ENCODE measurements at regions not wholly inside any gene's neighbourhood (a gene's known extent, or its start where the extent isn't known, plus 50 kb on each side); places are given as distances from the start of the nearest gene placed in this dataset.
A peak's percentile ranks its signal among the peaks of the same experiment; 100 is the strongest.

DNA sequence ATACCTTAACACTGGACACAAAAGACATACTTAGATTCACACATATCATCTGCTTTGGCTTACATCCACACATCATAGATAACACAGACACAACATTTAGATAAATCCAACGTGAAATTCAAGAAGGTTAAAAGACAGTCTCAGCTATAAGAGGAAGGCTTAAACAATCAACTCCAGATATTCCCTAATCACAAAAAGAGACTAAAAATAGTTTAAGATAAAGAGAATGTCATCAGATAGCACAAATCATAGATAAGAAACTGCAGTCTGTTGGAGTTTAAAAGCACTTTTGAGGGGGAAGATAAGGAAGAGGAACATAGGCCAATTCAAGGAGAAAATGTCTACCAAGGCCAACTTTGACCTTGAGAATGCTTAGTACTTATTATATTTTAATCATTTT lies 504.8 kb downstream of the JRKL start:
- peak; percentile 43 for DNase-seq (ENCODE audit: low spot score)

DNA sequence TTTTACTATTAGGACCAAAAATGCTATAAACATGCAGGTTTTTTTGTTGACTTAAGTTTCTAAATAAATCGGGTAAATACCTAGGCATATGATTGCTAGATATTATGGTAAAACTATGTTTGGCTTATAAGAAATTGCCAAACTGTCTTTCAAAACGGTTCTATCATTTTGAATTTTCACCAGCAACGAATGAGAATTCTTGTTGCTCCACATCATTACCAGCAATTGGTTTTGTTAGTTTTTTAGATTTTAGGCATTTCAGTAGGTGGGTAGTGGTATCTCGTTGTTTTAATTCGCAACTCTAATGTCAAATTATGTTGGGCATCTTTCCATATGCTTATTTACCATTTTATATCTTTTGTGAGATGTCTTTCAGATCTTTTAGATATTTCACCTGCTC lies 510.2 kb downstream of the JRKL start:
- no peak for DNase-seq (ENCODE audit: low spot score)

DNA sequence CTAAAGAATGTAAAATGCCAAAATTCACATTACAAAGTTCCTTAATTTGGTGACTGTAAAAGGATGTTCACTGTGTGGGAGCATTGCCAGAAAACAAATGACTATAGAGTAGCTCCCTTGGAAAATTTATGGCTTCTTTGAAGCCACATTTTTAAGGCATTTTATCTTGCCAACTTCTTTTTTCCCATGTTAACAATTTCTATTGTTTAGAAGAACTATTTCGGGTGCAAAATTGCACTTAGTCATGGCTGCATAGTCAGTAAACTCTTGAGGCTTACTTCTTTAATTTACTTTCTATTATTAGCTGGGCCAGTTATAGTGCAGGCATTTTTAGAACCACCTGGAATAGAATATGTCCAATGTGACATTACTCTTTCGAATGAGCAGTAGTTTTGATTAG lies 515.3 kb downstream of the JRKL start:
- no peak for DNase-seq (ENCODE audit: low spot score)

DNA sequence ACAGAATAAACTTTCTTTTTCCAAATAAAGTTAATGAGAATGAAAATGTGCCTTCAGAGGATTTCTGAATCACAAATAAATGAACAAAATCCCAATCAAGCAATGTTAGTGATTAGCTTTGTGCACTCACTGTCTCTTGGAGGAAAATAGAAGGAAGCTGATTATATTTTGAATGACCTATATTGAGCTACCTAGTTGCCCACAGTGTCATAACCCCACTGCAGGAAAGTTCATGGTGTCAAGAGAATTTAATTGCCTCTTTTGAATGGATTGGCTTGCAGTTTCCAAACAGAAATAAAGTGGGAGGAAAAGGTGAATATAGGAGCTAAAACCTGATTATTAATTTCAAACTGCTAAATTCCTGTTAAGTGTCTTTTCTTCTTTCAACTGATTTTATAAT lies 515.9 kb downstream of the JRKL start:
- DNase-seq (ENCODE audit: low spot score), result no peak

DNA sequence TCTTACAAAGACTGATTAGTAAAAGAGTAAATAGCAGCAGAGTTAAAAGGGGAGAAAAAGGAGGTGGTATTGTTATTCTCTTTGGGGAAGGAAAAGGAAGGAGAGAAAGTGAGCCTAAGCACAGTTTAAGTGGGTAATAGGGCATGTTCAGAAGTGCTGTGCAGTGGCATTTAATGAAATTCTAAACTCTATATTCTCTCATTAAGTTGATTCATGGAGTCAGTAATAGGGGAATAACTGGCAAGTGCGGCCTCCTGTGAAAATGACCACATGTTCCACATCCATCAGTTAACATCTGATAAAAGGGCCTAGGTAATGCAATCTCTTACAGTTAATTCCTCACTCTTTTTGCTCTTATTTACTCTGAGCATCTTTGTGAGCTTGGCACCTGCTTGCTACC lies 516.7 kb downstream of the JRKL start:
- DNase-seq (ENCODE audit: low spot score), result peak; percentile 78

DNA sequence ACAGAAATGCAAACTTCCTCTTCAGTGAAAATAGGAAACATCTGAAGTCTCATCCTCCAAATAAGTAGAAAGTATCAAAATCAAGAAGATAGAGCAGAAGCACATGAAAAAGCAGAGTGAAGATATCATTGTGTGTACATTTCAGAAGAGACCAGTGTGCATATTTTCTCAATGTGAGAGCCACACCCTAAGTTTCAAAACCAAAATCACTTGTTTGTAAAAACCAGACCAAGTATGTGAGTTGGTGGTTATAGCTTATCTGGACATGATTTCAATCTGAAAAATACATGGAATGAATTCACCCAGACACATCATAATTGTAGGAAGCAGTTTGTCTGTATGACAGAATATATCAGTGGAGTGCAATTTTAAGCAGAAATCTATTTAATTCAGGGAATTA lies 536.0 kb downstream of the JRKL start:
- no peak for DNase-seq (ENCODE audit: low spot score)

DNA sequence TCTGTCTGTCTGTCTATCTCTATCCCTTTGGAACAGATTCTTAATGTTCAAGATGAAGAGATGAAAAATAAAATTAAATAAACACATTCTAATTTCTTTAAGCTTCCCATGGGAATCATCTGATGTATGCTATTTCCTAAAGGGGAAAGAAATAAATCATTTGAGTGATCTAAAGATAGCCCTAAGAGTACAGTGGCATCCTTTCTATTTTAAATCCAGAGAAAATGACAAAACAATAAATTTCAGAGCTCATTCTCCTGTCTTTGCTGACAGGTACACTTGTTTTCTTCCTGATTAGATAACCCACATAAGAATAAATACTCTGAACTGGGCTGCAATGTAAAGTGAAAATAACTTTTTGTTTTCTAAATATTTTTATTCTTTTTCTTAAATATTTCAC lies 550.4 kb downstream of the JRKL start:
- peak; percentile 4 for DNase-seq (ENCODE audit: low spot score)

DNA sequence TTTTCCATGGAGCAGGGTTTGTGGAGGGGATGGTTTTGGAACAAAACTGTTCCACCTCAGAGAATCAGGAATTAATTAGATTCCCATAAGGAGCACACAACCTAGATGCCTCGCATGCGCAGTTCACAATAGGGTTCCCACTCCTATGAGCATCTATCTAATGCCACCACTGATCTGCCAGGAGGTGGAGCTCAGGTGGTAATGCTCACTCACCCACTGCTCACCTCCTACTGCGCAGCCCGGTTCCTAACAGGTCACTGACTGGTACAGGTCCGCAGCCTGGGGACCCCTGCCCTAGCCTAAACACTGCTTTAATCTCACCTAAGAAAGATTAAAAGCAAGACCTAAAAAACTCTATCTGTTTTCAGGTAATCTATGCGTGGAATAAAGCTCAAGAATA lies 553.0 kb downstream of the JRKL start:
- DNase-seq (ENCODE audit: low spot score), result no peak

DNA sequence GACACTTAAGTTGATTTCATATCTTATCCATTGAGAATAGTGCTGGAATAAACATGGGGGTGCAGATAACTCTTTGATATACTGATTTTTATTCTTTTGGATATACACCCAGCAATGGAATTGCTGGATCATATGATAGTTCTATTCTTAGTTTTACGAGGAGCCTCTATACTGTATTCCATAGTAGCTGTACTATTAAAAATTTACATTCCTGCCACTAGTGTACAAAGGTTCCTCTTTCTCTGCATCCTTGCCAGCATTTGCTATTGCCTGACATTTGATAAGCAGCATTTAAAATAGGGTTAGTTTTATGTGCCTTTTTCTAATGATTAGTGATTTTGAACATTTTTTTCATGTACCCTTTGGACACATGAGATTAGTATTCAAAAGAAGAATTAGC lies 554.2 kb downstream of the JRKL start:
- DNase-seq (ENCODE audit: low spot score), result no peak

DNA sequence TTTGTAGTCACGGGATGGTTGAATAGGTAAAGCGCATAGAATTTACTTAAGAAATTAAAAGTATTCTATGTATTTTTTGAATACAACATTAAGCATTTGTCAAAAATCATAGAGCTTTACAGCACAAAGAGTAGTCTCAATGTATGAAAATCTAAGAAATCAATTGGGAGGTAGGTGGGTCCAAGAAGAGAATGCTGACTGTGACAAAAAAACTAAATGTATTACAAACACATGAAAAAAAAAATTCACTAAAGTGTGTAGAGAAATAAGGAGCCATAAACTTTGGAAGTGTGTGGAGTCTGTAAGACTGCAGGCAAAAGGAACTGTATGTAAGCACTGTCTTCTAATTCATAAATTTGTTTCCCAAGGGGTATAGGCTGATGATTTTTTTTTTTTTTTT lies 558.3 kb downstream of the JRKL start:
- no peak for DNase-seq (ENCODE audit: low spot score)

DNA sequence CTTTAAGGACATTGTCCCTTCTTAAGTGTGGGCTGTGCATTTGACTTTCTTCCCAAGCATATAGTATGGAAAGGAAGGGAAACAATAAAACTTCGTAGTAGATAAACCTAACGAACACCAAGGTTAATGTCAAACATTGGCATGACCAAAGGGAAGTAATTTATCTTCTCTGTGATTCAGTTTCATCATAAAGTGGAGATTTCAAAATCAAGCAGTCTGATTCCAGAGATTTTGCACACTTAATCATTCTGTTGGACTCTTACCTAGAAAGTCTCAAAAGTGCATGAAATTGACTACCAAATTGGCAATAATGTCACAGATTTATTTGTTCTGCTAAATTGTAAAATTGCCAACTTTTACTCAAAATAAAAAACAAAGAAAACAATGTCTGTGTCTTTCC lies 559.7 kb downstream of the JRKL start:
- DNase-seq (ENCODE audit: low spot score), result no peak

DNA sequence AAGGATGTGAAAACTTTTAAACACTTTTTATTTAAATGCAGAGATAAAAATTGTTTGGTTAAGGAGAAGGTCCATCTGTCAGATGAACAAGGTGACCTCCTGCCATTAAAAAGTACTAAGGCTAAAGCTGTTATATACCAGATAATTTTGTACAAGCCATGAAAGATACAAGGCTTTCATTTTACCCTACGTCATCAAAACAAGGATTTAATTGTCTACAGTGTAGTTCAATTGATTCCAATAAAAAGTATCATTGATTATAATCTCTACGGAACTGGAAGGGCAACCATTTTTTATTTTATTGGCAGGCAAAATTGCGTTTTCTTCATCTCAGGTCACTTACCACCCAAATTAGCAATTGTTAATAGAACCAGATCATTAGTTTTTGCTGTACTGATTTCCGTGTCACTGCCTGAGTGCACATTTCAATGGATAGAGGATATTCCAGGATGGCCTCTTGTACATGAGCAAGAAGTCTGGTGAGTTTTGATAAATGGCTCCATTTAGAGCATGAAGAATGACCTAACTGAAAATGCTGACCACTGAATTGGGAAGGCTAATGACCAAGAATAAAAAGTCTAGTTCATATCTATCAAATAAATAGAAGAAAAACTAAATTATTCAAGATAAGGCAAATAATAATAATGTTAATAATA lies 564.9 kb downstream of the JRKL start:
- DNase-seq (ENCODE audit: low spot score), result no peak

DNA sequence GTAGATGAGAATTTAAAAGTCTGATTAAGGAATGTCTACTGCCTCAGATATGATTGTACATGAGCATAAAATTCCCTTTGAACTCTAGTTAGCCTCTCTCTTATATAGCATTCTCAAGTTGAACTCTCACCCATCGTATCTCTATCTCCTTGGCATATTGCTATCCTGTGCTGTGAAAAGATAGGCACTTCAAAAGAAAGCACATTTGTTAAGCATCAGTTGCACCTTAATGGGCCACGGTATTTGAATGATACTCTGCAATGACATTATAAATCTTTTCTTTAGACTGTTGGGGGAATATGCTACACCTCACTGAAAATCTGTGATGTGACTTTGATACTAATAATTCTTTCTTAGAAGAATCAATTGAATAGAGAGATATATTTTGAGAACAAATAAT lies 570.7 kb downstream of the JRKL start:
- no peak for DNase-seq (ENCODE audit: low spot score)

DNA sequence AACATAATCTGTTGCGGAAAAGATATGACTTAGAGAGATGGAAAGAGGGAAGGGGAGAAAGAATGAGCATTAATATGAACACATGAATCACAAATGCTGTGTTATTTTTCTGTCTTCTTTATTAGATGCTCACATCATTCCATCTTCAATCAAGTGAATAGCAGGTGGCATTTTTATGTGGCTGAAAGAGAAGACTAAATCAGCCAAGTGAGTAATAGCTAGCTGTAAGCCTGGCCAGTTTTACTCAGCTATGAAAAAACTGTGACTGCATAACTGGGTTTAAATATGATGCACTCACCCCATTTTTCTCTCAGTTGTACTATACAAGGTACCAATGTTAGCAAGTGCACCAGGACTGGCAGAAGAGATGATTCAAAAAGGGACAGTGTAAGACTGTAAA lies 571.1 kb downstream of the JRKL start:
- no peak for DNase-seq (ENCODE audit: low spot score)

DNA sequence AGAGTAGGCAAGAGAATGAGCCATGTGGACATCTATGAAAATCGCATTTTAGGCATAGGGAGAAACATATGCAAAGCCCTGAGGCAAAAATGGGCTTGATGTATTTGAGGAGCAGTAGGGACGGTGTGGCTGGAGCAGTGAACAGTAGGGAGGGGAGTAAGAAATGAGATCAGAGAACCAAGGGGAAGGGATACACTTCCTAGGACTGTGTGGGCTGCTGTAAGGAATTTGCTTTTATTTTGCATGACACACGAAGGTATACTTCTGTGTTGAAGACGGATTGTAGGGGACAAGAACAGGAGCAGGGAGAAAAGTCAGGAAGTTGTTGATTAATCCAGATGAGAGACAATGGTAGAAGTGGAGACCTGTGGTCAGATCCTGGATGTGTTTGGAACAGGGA lies 572.1 kb downstream of the JRKL start:
- DNase-seq (ENCODE audit: low spot score), result no peak

DNA sequence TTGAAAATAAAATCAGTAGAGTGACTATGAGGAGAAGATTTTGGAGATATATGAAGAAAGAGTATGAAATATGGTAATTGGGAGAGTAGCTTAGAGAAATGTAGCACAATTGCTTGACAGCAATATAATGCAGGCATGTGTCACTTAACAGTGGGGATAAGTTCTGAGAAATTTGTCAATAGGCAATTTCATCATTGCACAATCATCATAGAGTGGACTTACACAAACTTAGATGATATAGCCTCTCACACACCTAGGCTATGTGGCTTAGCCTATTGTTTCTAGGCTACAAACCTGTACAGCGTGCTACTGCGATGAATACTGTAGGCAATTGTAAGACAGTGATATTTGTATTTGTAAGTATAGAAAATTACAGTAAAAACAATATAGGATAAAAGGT lies 573.6 kb downstream of the JRKL start:
- no peak for DNase-seq (ENCODE audit: low spot score)

DNA sequence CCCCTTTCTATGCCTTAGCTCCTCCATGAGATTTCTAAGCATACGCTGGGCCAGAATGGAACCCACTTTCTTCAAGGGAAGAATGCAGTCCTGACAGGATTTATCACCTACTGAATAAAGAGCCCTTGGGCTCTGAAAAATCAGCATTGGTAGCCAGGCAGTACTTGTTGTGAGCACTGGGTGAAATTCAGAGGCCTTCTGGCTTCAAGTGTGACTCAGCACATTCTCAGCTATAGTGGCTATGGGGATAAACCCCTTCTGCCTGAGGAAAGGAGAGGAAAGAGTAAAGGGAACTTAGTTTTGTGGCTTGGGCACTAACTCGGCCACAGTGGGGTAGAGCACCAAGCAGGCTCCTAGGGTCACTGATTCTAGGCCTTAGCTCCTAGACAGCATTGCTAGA lies 574.8 kb downstream of the JRKL start:
- no peak for DNase-seq (ENCODE audit: low spot score)

DNA sequence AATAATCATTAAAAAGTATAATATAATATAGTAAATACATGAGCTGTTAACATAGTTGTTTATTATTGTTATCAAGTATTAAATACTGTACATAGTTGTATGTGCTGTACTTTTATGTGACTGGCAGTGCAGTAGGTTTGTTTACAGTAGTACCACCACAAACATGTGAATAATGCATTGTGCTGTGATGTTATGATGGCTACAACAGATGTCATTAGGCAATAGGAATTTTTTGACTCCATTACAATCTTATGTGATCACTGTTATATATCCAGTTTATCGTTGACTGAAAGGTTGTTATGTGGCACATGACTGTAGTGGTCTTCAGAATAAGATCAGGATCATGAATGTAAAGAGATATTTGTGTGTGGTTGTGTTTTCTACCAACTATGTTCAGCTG lies 577.8 kb downstream of the JRKL start:
- DNase-seq (ENCODE audit: low spot score), result no peak

DNA sequence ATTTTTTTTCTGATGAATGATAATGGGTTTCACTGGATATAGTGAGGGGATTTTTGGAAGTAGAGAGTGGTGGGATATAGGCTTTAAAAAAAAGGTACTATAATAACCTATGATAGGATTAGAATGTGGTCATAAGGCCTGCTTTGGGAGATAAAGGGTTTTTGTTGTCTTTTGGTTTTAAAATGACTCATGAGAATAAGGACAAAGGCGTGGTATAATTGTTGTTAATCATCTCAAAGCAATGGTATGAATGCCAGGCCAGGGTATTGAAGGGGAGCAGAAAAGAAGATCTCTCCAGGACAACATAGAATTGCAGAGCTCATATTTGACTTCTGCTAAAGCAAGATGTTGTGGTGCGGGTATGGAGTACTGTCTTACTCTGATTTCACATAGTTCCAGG lies 579.4 kb downstream of the JRKL start:
- no peak for DNase-seq (ENCODE audit: low spot score)

DNA sequence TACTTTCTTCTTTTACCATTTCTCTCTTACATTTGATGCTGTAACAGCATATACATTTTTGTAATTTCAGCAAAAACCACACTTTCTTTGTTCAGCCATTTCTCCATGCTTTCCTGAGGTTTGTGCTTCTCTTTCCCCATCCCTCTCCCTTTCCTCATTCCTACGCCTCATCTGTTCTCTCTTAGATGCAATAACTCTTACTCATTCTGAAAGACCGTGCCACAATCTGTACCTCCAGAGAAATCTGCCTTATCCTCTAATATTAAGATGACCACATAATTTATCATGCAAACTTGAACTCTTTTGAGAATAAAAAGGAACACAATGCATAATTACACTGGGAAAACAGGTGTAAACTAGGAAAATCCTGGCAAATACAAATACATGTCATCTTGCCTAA lies 588.9 kb downstream of the JRKL start:
- DNase-seq (ENCODE audit: low spot score), result no peak

DNA sequence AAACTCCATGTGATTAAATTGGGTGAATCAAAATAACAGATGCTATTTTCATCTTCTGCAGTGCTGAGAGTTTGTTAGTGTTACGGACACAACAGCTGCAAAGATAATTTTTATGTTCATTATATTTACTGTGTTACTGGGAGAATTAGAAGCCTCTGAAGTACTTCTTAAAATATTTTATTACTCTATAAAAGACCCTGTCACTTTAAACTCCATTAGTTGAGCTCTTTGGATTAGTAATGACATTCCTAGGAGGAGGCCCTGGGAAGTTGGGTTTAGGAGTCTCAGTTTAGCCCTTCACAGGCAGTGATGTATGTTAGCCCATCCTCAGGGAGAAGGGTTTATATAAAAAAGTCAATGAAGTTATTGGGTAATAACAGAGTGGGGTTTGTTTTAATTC lies 596.7 kb downstream of the JRKL start:
- no peak for DNase-seq (ENCODE audit: low spot score)

DNA sequence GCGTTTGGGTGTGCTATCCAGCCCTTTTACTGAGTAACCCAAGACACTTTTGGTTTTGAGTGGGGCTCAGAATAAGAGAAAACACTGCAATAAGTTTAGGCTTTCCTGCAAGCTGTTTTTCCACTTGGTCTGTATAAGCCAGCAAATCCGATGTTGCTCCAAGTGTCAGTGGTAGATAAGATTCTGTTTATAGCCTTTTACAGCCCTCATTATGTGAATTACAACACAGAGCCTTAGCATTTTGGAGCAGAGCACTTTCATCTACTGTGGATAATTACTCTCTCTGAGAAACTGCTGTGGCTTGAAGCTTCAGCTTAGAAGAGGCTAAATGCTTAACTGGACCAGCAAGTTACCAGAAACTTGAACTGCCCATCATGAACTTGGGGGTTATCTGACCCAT lies 601.1 kb downstream of the JRKL start:
- DNase-seq (ENCODE audit: low spot score), result no peak

DNA sequence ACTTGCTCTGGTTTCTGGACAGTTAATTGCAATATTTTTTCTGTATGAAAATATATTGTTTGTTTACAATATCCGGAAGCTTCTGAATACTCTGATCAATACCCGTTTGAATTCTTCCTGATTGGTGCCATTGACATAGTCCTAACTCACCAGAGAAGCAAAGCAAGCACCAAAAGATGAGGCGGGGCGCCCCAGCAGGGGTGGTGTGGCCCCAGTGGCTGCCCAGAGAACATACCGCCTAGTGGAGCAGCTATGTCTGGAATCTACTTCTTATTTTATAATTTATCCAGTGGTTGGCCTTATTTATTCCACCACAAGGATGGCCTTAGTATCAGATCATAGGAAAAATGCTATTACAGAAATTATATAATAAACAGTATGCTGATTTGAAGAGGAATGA lies 610.7 kb downstream of the JRKL start:
- DNase-seq (ENCODE audit: low spot score), result no peak

DNA sequence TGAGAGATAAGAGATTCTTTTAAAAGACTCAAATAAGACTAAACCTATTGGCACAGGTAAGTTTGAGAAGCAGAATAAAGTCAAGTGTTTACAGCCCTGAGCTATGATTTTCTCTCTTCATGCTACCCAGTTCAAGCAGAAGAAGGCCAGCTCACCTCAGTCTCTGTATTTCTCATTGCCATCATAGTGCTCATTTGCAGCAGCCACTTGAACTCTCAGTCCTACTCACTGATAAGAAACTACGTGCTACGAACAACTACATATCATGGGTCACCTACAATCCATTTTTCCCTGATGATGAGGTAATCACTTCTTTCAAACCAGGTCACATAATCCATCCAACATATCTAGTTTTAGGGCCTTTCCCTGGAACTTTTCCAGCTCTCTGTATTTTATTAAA lies 617.5 kb downstream of the JRKL start:
- no peak for DNase-seq (ENCODE audit: low spot score)

DNA sequence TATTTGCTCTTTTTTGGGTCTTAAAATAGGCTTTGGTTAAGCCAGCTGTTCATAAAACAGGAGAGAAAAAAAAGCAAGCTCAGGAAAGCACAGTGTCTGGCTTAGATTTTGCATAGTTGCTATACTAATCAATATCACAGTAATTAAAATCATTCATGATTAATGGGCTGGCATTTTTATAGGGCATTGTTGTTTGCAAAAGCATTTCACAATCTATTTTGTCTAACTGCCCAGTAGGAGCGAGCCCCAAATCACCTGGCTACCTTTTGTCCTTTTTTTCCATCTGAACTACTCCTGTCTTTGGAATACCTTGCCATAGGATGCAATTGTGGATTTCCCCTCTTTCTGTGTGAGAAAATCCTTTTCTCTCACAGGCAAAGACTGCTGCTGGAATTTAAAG lies 619.8 kb downstream of the JRKL start:
- no peak for DNase-seq (ENCODE audit: low spot score)

Measured in SK-N-DZ (cell line).